ENCODE measurements at regions not wholly inside any gene's neighbourhood (a gene's known extent, or its start where the extent isn't known, plus 50 kb on each side); places are given as distances from the start of the nearest gene placed in this dataset.

DNA sequence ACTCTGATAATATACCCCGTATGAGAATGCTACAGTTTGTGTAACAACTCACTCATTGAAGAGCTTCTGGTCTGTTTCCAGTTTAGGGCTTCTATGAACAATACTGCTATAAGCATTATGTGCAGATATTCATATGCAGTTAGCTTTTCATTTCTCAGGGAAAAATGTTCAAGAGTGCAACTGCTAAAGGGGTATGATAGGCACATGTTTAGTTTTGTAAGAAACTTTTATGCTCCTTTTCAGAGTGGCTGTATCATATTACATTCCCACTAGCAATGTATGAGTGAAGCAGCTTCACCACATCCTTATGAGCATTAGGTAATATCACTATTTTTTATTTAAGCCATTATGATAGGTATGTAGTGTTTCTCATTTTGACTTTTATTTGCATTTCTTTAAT is 182.6 kb upstream of the CXCL12 start:
- TF ChIP-seq, protein P1, sequence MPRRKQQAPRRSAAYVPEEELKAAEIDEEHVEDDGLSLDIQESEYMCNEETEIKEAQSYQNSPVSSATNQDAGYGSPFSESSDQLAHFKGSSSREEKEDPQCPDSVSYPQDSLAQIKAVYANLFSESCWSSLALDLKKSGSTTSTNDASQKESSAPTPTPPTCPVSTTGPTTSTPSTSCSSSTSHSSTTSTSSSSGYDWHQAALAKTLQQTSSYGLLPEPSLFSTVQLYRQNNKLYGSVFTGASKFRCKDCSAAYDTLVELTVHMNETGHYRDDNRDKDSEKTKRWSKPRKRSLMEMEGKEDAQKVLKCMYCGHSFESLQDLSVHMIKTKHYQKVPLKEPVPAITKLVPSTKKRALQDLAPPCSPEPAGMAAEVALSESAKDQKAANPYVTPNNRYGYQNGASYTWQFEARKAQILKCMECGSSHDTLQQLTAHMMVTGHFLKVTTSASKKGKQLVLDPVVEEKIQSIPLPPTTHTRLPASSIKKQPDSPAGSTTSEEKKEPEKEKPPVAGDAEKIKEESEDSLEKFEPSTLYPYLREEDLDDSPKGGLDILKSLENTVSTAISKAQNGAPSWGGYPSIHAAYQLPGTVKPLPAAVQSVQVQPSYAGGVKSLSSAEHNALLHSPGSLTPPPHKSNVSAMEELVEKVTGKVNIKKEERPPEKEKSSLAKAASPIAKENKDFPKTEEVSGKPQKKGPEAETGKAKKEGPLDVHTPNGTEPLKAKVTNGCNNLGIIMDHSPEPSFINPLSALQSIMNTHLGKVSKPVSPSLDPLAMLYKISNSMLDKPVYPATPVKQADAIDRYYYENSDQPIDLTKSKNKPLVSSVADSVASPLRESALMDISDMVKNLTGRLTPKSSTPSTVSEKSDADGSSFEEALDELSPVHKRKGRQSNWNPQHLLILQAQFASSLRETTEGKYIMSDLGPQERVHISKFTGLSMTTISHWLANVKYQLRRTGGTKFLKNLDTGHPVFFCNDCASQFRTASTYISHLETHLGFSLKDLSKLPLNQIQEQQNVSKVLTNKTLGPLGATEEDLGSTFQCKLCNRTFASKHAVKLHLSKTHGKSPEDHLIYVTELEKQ (CRISPR knock-in tag; IDR thresholded peaks at IDR 0.05) = no peak
- TF ChIP-seq, protein P2, sequence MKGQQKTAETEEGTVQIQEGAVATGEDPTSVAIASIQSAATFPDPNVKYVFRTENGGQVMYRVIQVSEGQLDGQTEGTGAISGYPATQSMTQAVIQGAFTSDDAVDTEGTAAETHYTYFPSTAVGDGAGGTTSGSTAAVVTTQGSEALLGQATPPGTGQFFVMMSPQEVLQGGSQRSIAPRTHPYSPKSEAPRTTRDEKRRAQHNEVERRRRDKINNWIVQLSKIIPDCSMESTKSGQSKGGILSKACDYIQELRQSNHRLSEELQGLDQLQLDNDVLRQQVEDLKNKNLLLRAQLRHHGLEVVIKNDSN (CRISPR knock-in tag; IDR thresholded peaks at IDR 0.05) = no peak
- TF ChIP-seq ZNF444 (CRISPR knock-in tag; IDR thresholded peaks at IDR 0.05) (no peak), SPI1 (IDR thresholded peaks at IDR 0.05; ENCODE audit: borderline replicate concordance, low read depth, low read length) (no peak), EZH2 (IDR thresholded peaks at IDR 0.05; ENCODE audit: borderline replicate concordance, low read depth, low read length) (no peak), DNMT1 (IDR thresholded peaks at IDR 0.05) (no peak), TARDBP (IDR thresholded peaks at IDR 0.05) (no peak), SIN3B (IDR thresholded peaks at IDR 0.05; ENCODE audit: low read depth) (no peak), RCOR1 (IDR thresholded peaks at IDR 0.05; ENCODE audit: borderline replicate concordance in 1 of 2, low read depth in 2 of 2, low read length in 2 of 2) (no peak)
- TF ChIP-seq, protein P3, sequence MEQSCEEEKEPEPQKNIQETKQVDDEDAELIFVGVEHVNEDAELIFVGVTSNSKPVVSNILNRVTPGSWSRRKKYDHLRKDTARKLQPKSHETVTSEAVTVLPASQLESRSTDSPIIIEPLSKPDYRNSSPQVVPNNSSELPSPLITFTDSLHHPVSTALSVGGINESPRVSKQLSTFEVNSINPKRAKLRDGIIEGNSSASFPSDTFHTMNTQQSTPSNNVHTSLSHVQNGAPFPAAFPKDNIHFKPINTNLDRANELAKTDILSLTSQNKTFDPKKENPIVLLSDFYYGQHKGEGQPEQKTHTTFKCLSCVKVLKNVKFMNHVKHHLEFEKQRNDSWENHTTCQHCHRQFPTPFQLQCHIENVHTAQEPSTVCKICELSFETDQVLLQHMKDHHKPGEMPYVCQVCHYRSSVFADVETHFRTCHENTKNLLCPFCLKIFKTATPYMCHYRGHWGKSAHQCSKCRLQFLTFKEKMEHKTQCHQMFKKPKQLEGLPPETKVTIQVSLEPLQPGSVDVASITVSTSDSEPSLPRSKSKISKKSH (CRISPR knock-in tag; IDR thresholded peaks at IDR 0.05) = no peak
- TF ChIP-seq, protein P4, sequence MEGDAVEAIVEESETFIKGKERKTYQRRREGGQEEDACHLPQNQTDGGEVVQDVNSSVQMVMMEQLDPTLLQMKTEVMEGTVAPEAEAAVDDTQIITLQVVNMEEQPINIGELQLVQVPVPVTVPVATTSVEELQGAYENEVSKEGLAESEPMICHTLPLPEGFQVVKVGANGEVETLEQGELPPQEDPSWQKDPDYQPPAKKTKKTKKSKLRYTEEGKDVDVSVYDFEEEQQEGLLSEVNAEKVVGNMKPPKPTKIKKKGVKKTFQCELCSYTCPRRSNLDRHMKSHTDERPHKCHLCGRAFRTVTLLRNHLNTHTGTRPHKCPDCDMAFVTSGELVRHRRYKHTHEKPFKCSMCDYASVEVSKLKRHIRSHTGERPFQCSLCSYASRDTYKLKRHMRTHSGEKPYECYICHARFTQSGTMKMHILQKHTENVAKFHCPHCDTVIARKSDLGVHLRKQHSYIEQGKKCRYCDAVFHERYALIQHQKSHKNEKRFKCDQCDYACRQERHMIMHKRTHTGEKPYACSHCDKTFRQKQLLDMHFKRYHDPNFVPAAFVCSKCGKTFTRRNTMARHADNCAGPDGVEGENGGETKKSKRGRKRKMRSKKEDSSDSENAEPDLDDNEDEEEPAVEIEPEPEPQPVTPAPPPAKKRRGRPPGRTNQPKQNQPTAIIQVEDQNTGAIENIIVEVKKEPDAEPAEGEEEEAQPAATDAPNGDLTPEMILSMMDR (IDR thresholded peaks at IDR 0.05 in 2 of 3, conservative IDR thresholded peaks at IDR 0.05 in 1 of 3; ENCODE audit: insufficient read depth in 2 of 3, low read depth in 1 of 3, low read length in 3 of 3) = no peak
- TF ChIP-seq, protein P5, sequence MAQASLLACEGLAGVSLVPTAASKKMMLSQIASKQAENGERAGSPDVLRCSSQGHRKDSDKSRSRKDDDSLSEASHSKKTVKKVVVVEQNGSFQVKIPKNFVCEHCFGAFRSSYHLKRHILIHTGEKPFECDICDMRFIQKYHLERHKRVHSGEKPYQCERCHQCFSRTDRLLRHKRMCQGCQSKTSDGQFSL (CRISPR knock-in tag; IDR thresholded peaks at IDR 0.05) = no peak
- TF ChIP-seq, protein P5 (tag; IDR thresholded peaks at IDR 0.05) = no peak
- TF ChIP-seq, protein P6, sequence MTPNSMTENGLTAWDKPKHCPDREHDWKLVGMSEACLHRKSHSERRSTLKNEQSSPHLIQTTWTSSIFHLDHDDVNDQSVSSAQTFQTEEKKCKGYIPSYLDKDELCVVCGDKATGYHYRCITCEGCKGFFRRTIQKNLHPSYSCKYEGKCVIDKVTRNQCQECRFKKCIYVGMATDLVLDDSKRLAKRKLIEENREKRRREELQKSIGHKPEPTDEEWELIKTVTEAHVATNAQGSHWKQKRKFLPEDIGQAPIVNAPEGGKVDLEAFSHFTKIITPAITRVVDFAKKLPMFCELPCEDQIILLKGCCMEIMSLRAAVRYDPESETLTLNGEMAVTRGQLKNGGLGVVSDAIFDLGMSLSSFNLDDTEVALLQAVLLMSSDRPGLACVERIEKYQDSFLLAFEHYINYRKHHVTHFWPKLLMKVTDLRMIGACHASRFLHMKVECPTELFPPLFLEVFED (CRISPR knock-in tag; conservative IDR thresholded peaks at IDR 0.05) = no peak
- TF ChIP-seq, protein P7, sequence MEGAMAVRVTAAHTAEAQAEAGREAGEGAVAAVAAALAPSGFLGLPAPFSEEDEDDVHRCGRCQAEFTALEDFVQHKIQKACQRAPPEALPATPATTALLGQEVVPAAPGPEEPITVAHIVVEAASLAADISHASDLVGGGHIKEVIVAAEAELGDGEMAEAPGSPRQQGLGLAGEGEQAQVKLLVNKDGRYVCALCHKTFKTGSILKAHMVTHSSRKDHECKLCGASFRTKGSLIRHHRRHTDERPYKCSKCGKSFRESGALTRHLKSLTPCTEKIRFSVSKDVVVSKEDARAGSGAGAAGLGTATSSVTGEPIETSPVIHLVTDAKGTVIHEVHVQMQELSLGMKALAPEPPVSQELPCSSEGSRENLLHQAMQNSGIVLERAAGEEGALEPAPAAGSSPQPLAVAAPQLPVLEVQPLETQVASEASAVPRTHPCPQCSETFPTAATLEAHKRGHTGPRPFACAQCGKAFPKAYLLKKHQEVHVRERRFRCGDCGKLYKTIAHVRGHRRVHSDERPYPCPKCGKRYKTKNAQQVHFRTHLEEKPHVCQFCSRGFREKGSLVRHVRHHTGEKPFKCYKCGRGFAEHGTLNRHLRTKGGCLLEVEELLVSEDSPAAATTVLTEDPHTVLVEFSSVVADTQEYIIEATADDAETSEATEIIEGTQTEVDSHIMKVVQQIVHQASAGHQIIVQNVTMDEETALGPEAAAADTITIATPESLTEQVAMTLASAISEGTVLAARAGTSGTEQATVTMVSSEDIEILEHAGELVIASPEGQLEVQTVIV (CRISPR knock-in tag; IDR thresholded peaks at IDR 0.05; ENCODE audit: borderline replicate concordance) = no peak

Data from K562 (cell line).